ENCODE measurements at regions not wholly inside any gene's neighbourhood (a gene's known extent, or its start where the extent isn't known, plus 50 kb on each side); places are given as distances from the start of the nearest gene placed in this dataset.

DNA sequence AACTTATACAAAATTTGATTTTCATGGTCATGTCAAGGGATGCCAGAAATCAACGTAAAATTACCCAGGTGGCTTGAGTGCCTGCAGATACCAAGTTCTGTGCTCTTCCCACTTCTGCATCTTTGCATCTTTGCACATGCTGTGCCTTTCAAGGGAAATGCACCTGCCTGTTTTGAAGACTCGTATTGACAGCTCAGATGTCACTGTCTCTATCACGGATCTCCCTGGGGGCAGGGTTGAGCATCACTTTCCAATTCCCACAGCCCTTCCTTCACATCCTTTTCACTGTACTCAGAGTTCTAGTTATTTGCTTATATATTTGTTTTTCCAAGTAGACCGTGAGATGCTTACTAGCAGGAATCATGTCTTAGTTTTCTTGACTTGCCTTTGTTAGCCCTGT lies 274.2 kb downstream of the CDH26 start:
- 82% methylated on average over 4 of the region's 4 CpGs; no CpG with 5 or more reads in 1 of the 2 experiments for WGBS, 2 experiments (ENCODE audit: extremely low coverage in 1 of 2, insufficient coverage in 1 of 2, insufficient read length in 1 of 2, insufficient replicate concordance in 2 of 2, low coverage in 1 of 2, low lambda C conversion rate in 2 of 2, missing lambda C conversion rate in 1 of 2)
- CTCF ChIA-PET (ENCODE audit: partially characterized antibody) = interaction anchor here (0.6 kb wide), 1 partner anchor 953 kb away, joined by 3 read pairs; no protein-coding TSS in a partner anchor
- no peak for TF ChIP-seq EZH2 (IDR thresholded peaks at IDR 0.05; ENCODE audit: low read depth, low read length, severe bottlenecking)
- TF ChIP-seq TEAD4 (IDR thresholded peaks at IDR 0.05; ENCODE audit: low read depth, low read length) = no peak
- TF ChIP-seq POLR2A (IDR thresholded peaks at IDR 0.05; ENCODE audit: control extremely low read depth in 1 of 2, low read depth in 2 of 2, low read length in 2 of 2) = no peak
- no peak for TF ChIP-seq CBX8 (IDR thresholded peaks at IDR 0.05; ENCODE audit: borderline replicate concordance, low read depth, low read length)
- TF ChIP-seq BRCA1 (IDR thresholded peaks at IDR 0.05; ENCODE audit: low read depth, low read length) = no peak
- TF ChIP-seq SP4 (IDR thresholded peaks at IDR 0.05; ENCODE audit: low read length) = no peak
- no peak for TF ChIP-seq SRF (IDR thresholded peaks at IDR 0.05; ENCODE audit: low read depth, low read length)
- TF ChIP-seq SP2 (IDR thresholded peaks at IDR 0.05; ENCODE audit: low read length) = no peak
- TF ChIP-seq SIX5 (IDR thresholded peaks at IDR 0.05; ENCODE audit: low read depth, low read length) = no peak
- no peak for TF ChIP-seq NANOG (IDR thresholded peaks at IDR 0.05; ENCODE audit: insufficient read depth, low read depth, low read length, poor library complexity, severe bottlenecking)
- TF ChIP-seq RNF2 (IDR thresholded peaks at IDR 0.05; ENCODE audit: borderline replicate concordance, low read depth, low read length, missing control alignments, poor library complexity, severe bottlenecking) = no peak
- TF ChIP-seq RAD21 (IDR thresholded peaks at IDR 0.05 in 1 of 2, conservative IDR thresholded peaks at IDR 0.05 in 1 of 2; ENCODE audit: low read depth in 2 of 2, low read length in 2 of 2) = no peak
- TF ChIP-seq GABPA (IDR thresholded peaks at IDR 0.05; ENCODE audit: borderline replicate concordance, insufficient read depth, low read length) = no peak
- no peak for TF ChIP-seq HDAC6 (IDR thresholded peaks at IDR 0.05; ENCODE audit: low read depth, low read length)
- TF ChIP-seq PHF8 (conservative IDR thresholded peaks at IDR 0.05; ENCODE audit: low read depth, low read length) = no peak

More for the DNA sequence above, 274.2 kb downstream of the CDH26 start:
- Histone ChIP-seq H3K27ac (ENCODE audit: low read depth, low read length) (no peak overlapping the region), H3K56ac (replicated peaks; ENCODE audit: insufficient read length, low read depth, low read length) (no peak overlapping the region), H4K5ac (ENCODE audit: insufficient read length, low read depth, low read length) (no peak overlapping the region), H3K23ac (ENCODE audit: insufficient read length) (no peak overlapping the region), H2BK15ac (ENCODE audit: low read length) (no peak overlapping the region), H4K8ac (ENCODE audit: extremely low read depth, insufficient read depth, low read length) (no peak overlapping the region), H2BK120ac (replicated peaks; ENCODE audit: low read depth, low read length) (no peak overlapping the region), H3K9ac (replicated peaks in 1 of 4; ENCODE audit: extremely low read depth in 1 of 4, low read depth in 3 of 4, low read length in 3 of 4) (no peak overlapping the region), H4K91ac (replicated peaks; ENCODE audit: insufficient read length, low read length) (no peak overlapping the region), H3K4ac (replicated peaks; ENCODE audit: insufficient read length, low read depth, low read length) (no peak overlapping the region), H2BK5ac (ENCODE audit: low read depth, low read length) (no peak overlapping the region), H3K79me1 (ENCODE audit: low read depth, low read length) (no peaks in the 10 kb centered on the region), H3K9me3 (ENCODE audit: insufficient read depth in 2 of 2, low read depth in 1 of 2, low read length in 1 of 2) (peaks cover 0 to 3% of the 10 kb centered on the region in 2 experiments; a peak in 2 of 4 replicates), H2BK12ac (ENCODE audit: low read depth, low read length) (no peak overlapping the region), H3K79me2 (ENCODE audit: control insufficient read depth in 1 of 2, insufficient read depth in 2 of 2, low read length in 2 of 2) (no peaks in the 10 kb centered on the region), H3K23me2 (ENCODE audit: low read depth, low read length) (no peaks in the 10 kb centered on the region), H3K4me1 (replicated peaks in 1 of 4; ENCODE audit: control insufficient read depth in 3 of 4, insufficient read depth in 4 of 4, low read length in 3 of 4) (no peaks in the 10 kb centered on the region), H3K4me2 (ENCODE audit: insufficient read depth in 1 of 2, low read depth in 2 of 2, low read length in 2 of 2) (no peak overlapping the region), H2BK20ac (ENCODE audit: low read length) (no peak overlapping the region), H2AFZ (ENCODE audit: low read length) (no peak overlapping the region), H3K36me3 (ENCODE audit: control insufficient read depth in 2 of 4, insufficient read depth in 4 of 4, low read length in 3 of 4) (no peaks in the 10 kb centered on the region), H3K27me3 (replicated peaks in 1 of 4; ENCODE audit: control insufficient read depth in 3 of 4, extremely low read depth in 1 of 4, insufficient read depth in 3 of 4, low read length in 3 of 4) (no peaks in the 10 kb centered on the region), H2AK5ac (ENCODE audit: low read depth, low read length) (no peak overlapping the region), H3K18ac (ENCODE audit: extremely low read depth, low read length) (no peak overlapping the region), H3K4me3 (ENCODE audit: extremely low read depth in 1 of 4, insufficient read depth in 2 of 4, low read depth in 3 of 4, low read length in 4 of 4) (no peak overlapping the region), H3K14ac (ENCODE audit: insufficient read length) (no peak overlapping the region), H4K20me1 (replicated peaks in 1 of 2; ENCODE audit: control insufficient read depth in 1 of 2, insufficient read depth in 2 of 2, low read length in 2 of 2) (no peaks in the 10 kb centered on the region)
- FAIRE-seq (no peak), DNase-seq (ENCODE audit: low read depth in 1 of 2, low spot score in 2 of 2) (no peak)
- POLR2A ChIA-PET (ENCODE audit: partially characterized antibody) = no interaction called here

Measured in H1 (cell line).